Mesothelial cell of epicardium (in vitro differentiated cells): ENCODE measurements at regions not wholly inside any gene's neighbourhood (a gene's known extent, or its start where the extent isn't known, plus 50 kb on each side); places are given as distances from the start of the nearest gene placed in this dataset.
"Not testable (repeated sequence)": the region's sequence is repeated elsewhere in the genome, so short reads cannot be mapped to it uniquely, and the experiment has no call there.

ENCODE experiments used
- DNase-seq, 2 experiments: peaks; one replicate each; pipeline ENCODE4 v3.0.0; 2021; ENCODE audit warnings: low spot score in 2 of 2; ENCODE audit not compliant: unreplicated experiment in 2 of 2
- H3K27ac Mint-ChIP-seq: 2 replicates; pipeline ENCODE4 v1.8.0; 2021; ENCODE audit warnings: mixed read lengths
- H3K27me3 Mint-ChIP-seq: 2 replicates; pipeline ENCODE4 v1.8.0; 2021; ENCODE audit warnings: low read depth, mixed read lengths
- H3K36me3 Mint-ChIP-seq: 2 replicates; pipeline ENCODE4 v1.8.0; 2021; ENCODE audit warnings: mixed read lengths
- H3K4me1 Mint-ChIP-seq: 2 replicates; pipeline ENCODE4 v1.8.0; 2021; ENCODE audit warnings: mixed read lengths
- H3K4me3 Mint-ChIP-seq: 2 replicates; pipeline ENCODE4 v1.8.0; 2021; ENCODE audit warnings: mild to moderate bottlenecking, moderate library complexity, mixed read lengths
- H3K9me3 Mint-ChIP-seq: 2 replicates; pipeline ENCODE4 v1.8.0; 2021; ENCODE audit warnings: mixed read lengths
- TF ChIP-seq, protein P1 (sequence below): fragments of 200-600 bp; sonication (generic); IDR thresholded peaks from one replicate; pipeline ENCODE4 v1.5.0; 2021; ENCODE audit warnings: antibody characterized with exemption; ENCODE audit not compliant: unreplicated experiment

DNA sequence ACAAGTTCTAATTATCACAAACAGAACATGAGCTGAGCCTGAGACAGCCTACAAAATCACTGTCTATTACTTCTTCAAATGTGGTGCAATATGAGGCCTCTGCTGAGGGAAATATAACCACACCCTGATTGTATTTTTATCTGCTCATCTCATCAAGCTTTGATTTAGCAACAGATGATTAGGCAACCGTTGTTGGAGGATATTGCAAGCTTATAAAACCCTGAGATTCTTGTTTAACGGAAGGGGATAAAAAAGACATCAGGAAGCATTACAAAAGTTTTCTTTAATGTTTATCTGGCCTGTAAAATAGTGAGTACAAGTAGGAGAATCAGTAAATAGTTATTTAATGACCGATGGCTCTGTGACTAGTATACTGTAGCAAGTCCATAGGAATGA lies 108.5 kb downstream of the ZNF330 start:
- TF ChIP-seq, protein P1, sequence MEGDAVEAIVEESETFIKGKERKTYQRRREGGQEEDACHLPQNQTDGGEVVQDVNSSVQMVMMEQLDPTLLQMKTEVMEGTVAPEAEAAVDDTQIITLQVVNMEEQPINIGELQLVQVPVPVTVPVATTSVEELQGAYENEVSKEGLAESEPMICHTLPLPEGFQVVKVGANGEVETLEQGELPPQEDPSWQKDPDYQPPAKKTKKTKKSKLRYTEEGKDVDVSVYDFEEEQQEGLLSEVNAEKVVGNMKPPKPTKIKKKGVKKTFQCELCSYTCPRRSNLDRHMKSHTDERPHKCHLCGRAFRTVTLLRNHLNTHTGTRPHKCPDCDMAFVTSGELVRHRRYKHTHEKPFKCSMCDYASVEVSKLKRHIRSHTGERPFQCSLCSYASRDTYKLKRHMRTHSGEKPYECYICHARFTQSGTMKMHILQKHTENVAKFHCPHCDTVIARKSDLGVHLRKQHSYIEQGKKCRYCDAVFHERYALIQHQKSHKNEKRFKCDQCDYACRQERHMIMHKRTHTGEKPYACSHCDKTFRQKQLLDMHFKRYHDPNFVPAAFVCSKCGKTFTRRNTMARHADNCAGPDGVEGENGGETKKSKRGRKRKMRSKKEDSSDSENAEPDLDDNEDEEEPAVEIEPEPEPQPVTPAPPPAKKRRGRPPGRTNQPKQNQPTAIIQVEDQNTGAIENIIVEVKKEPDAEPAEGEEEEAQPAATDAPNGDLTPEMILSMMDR = no peak
- H3K4me1 Mint-ChIP-seq = peaks cover 13% of the 10 kb centered on the region
- no peaks in the 10 kb centered on the region for H3K36me3 Mint-ChIP-seq
- H3K9me3 Mint-ChIP-seq = no peaks in the 10 kb centered on the region
- H3K4me3 Mint-ChIP-seq = no peak overlapping the region
- DNase-seq = no peak
- peaks cover 2% of the 10 kb centered on the region for H3K27me3 Mint-ChIP-seq
- no peak overlapping the region for H3K27ac Mint-ChIP-seq

DNA sequence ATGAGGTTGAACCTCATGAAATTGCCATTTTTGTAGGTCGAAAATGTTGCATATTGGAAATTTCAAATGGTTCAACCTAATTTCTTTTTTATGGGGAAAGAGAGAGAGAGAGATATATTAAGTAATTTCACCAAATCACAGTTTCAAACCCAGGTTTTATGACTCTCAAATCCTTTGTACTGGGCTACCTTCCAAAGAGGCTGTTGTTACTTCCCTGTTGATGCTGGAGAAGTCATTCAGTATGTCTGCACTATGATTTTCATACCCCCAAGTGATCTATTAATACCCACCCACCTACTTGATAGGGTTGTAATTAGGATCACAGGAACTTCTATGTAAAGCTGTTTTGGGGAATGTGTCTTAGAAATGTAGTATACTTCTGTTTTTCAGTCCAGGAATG lies 109.9 kb downstream of the ZNF330 start:
- H3K4me1 Mint-ChIP-seq = peaks cover 13% of the 10 kb centered on the region

DNA sequence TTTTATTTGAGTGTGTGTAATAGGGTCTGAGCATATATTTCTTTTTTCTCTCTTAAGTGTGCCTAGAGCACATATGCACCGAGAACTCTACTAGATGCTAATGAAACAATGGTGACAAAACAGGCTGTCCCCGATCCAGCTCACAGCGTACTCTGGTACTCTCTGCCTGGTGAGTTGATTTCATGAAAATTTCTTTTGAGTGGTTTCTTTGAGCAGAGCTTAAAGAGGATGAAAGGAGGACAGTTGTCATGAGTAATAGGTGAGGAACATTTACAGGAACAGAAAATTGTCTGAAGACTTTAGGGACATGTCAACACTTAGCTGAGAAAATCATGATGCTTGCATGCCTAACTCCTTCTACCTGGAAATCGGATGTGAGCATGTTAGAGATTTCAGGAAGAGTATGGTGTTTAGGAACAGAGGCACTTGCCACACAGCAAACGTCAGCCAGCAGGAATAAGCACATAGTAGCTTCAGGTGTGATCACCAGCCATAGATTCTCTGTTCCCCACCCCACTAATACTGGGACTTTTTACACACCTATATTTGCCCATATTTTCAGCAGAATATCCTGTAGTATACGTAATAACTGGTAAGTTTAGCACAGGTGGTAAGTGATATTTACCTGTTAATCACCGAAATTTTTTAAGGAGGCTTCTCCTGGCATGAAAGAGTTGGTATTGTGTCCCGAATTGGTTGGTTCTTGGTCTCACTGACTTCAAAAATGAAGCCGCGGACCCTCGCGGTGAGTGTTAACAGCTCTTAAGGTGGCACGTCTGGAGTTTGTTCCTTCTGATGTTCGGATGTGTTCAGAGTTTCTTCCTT lies 111.1 kb downstream of the ZNF330 start:
- TF ChIP-seq, protein P1 = no peak
- Mint-ChIP-seq H3K27ac (no peak overlapping the region), H3K4me3 (no peak overlapping the region), H3K4me1 (peaks cover 13% of the 10 kb centered on the region), H3K27me3 (no peaks in the 10 kb centered on the region), H3K9me3 (no peaks in the 10 kb centered on the region), H3K36me3 (no peaks in the 10 kb centered on the region)
- DNase-seq = no peak

More for the DNA sequence above, 109.9 kb downstream of the ZNF330 start:
- no peaks in the 10 kb centered on the region for H3K9me3 Mint-ChIP-seq
- H3K27ac Mint-ChIP-seq = no peak overlapping the region
- peaks cover 2% of the 10 kb centered on the region for H3K27me3 Mint-ChIP-seq
- H3K4me3 Mint-ChIP-seq = no peak overlapping the region
- no peaks in the 10 kb centered on the region for H3K36me3 Mint-ChIP-seq
- TF ChIP-seq, protein P1 = no peak
- DNase-seq = no peak

DNA sequence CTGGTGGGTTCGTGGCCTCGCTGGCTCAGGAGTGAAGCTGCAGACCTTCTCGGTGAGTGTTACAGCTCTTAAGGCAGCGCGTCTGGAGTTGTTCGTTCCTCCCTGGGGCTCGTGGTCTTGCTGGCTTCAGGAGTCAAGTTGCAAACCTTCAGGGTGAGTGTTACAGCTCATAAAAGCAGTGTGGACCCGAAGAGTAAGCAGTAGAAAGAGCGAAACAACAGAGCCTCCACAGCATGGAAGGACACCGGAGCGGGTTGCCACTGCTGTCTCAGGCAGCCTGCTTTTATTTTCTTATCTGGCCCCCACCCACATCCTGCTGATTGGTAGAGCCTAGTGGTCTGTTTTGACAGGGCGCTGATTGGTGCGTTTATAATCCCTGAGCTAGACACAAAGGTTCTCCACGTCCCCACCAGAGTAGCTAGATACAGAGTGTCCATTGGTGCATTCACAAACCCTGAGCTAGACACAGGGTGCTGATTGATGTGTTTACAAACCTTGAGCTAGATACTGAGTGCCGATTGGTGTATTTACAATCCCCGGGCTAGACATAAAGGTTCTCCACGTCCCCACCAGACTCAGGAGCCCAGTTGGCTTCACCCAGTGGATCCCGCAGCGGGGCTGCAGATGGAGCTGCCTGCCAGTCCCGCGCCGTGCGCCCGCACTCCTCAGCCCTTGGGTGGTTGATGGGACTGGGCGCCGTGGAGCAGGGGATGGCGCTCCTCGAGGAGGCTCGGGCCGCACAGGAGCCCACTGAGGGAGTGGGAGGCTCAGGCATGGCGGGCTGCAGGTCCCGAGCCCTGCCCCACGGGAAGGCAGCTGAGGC lies 111.9 kb downstream of the ZNF330 start:
- not testable (repeated sequence) for DNase-seq, H3K27ac Mint-ChIP-seq, H3K9me3 Mint-ChIP-seq, H3K36me3 Mint-ChIP-seq, H3K27me3 Mint-ChIP-seq
- Mint-ChIP-seq H3K4me1 (peaks cover 13% of the 10 kb centered on the region), H3K4me3 (peak overlapping the region; percentile 49)

GRCh38 chr4:141333456-141334230 lies 112.9 kb downstream of the ZNF330 start:
- not testable (repeated sequence) for H3K27me3 Mint-ChIP-seq, H3K36me3 Mint-ChIP-seq, H3K27ac Mint-ChIP-seq, H3K9me3 Mint-ChIP-seq, DNase-seq
- peak overlapping the region; percentile 55 for H3K4me3 Mint-ChIP-seq
- H3K4me1 Mint-ChIP-seq = peaks cover 13% of the 10 kb centered on the region

- no peak overlapping the region for H3K27ac Mint-ChIP-seq
- no peak for DNase-seq
- peaks cover 4% of the 10 kb centered on the region for H3K4me1 Mint-ChIP-seq
- H3K36me3 Mint-ChIP-seq = no peaks in the 10 kb centered on the region
- TF ChIP-seq, protein P1 = no peak
- no peak overlapping the region for H3K4me3 Mint-ChIP-seq
- no peaks in the 10 kb centered on the region for H3K27me3 Mint-ChIP-seq
- H3K9me3 Mint-ChIP-seq = no peaks in the 10 kb centered on the region
Measured at GRCh38 chr4:141335166-141335565, 114.5 kb downstream of the ZNF330 start.
